Stimulated activated CD4-positive, alpha-beta T cell treated with anti-CD3 and anti-CD28 coated beads, Interleukin-1b, Interleukin-23, amount 100 ng/mL, for 1 hour (primary cell): ENCODE measurements at regions not wholly inside any gene's neighbourhood (a gene's known extent, or its start where the extent isn't known, plus 50 kb on each side); places are given as distances from the start of the nearest gene placed in this dataset.

Experiments used
- DNase-seq, 2 donors: peaks; one replicate each; pipeline ENCODE4 v3.0.0-alpha.2; 2020; ENCODE audit warnings: low read depth in 2 of 2

GRCh38 chr6:163721922-163722692 lies 307.6 kb downstream of the QKI start:
- no peak for DNase-seq

GRCh38 chr6:163721435-163721834 lies 306.9 kb downstream of the QKI start:
- DNase-seq: no peak

- DNase-seq: no peak
Measured at GRCh38 chr6:163720460-163721235, 306.1 kb downstream of the QKI start.

- DNase-seq: no peak
Measured at GRCh38 chr6:163720005-163720404, 305.5 kb downstream of the QKI start.

- no peak for DNase-seq
Measured at GRCh38 chr6:163719028-163719742, 304.7 kb downstream of the QKI start.

GRCh38 chr6:163718537-163718936 lies 304.0 kb downstream of the QKI start:
- no peak for DNase-seq

GRCh38 chr6:163717106-163717764 lies 302.7 kb downstream of the QKI start:
- no peak for DNase-seq

- DNase-seq: no peak
Measured at GRCh38 chr6:163716690-163717089, 302.2 kb downstream of the QKI start.

- DNase-seq: no peak
Measured at GRCh38 chr6:163715846-163716245, 301.3 kb downstream of the QKI start.

- no peak for DNase-seq
Measured at GRCh38 chr6:163714179-163714578, 299.7 kb downstream of the QKI start.

- no peak for DNase-seq
Measured at GRCh38 chr6:163712981-163713380, 298.5 kb downstream of the QKI start.

- DNase-seq: no peak
Measured at GRCh38 chr6:163712566-163712961, 298.0 kb downstream of the QKI start.

- DNase-seq: no peak
Measured at GRCh38 chr6:163711615-163712565, 297.4 kb downstream of the QKI start.

GRCh38 chr6:163710532-163711470 lies 296.3 kb downstream of the QKI start:
- no peak for DNase-seq

GRCh38 chr6:163709693-163710092 lies 295.2 kb downstream of the QKI start:
- no peak for DNase-seq

- DNase-seq: no peak
Measured at GRCh38 chr6:163709255-163709654, 294.7 kb downstream of the QKI start.

GRCh38 chr6:163708466-163708865 lies 293.9 kb downstream of the QKI start:
- no peak for DNase-seq

- DNase-seq: no peak
Measured at GRCh38 chr6:163707387-163708355, 293.2 kb downstream of the QKI start.
